HEK293T (cell line): ENCODE measurements at regions not wholly inside any gene's neighbourhood (a gene's known extent, or its start where the extent isn't known, plus 50 kb on each side); places are given as distances from the start of the nearest gene placed in this dataset.

Experiments used
- CTCF ChIA-PET: fragments of 350-600 bp; formaldehyde crosslinking; extraction: SDS; loops from one replicate; lab custom pipeline; 2021; ENCODE audit warnings: antibody characterized with exemption, inconsistent platforms; lab: Yijun Ruan, JAX
- POLR2A ChIA-PET: fragments of 350-600 bp; formaldehyde crosslinking; extraction: SDS; loops from one replicate; lab custom pipeline; 2020; ENCODE audit warnings: antibody characterized with exemption, inconsistent platforms; lab: Yijun Ruan, JAX
- DNase-seq: peaks from one replicate; pipeline ENCODE4 v3.0.0; 2012; ENCODE audit warnings: mixed read lengths; ENCODE audit errors: extremely low spot score
- ARNT ChIP-seq: fragments of 450-650 bp; IDR thresholded peaks from 2 replicates; pipeline ENCODE4 v1.6.1; 2017; ENCODE audit warnings: mild to moderate bottlenecking
- BHLHE40 ChIP-seq: fragments of 450-650 bp; IDR thresholded peaks from 2 replicates; pipeline ENCODE4 v1.6.1; 2016; ENCODE audit warnings: mild to moderate bottlenecking, moderate library complexity, borderline replicate concordance
- CTBP1 ChIP-seq: fragments of 450-650 bp; IDR thresholded peaks from 2 replicates; pipeline ENCODE4 v1.6.1; 2016; ENCODE audit warnings: borderline replicate concordance
- ELF4 ChIP-seq: fragments of 450-650 bp; IDR thresholded peaks from 2 replicates; pipeline ENCODE4 v1.6.1; 2017; ENCODE audit warnings: antibody characterized with exemption
- FOXA1 ChIP-seq: fragments of 450-650 bp; IDR thresholded peaks from 2 replicates; pipeline ENCODE4 v1.6.1; 2016; ENCODE audit warnings: mild to moderate bottlenecking
- FOXK2 ChIP-seq: fragments of 450-650 bp; IDR thresholded peaks from 2 replicates; pipeline ENCODE4 v1.6.1; 2016; ENCODE audit warnings: mild to moderate bottlenecking
- FOXM1 ChIP-seq: fragments of 450-650 bp; IDR thresholded peaks from 2 replicates; pipeline ENCODE4 v1.6.1; 2017; ENCODE audit warnings: mild to moderate bottlenecking, borderline replicate concordance
- HDGF ChIP-seq: fragments of 450-650 bp; IDR thresholded peaks from 2 replicates; pipeline ENCODE4 v1.6.1; 2017; ENCODE audit warnings: antibody characterized with exemption, borderline replicate concordance
- L3MBTL2 ChIP-seq: fragments of 450-650 bp; conservative IDR thresholded peaks from 2 replicates; pipeline ENCODE4 v1.6.1; 2016; ENCODE audit warnings: mild to moderate bottlenecking
- LEF1 ChIP-seq: fragments of 450-650 bp; IDR thresholded peaks from 2 replicates; pipeline ENCODE4 v1.6.1; 2017; ENCODE audit warnings: mild to moderate bottlenecking, borderline replicate concordance
- NFRKB ChIP-seq: fragments of 450-650 bp; IDR thresholded peaks from 2 replicates; pipeline ENCODE4 v1.6.1; 2016; ENCODE audit warnings: mild to moderate bottlenecking, moderate library complexity
- PKNOX1 ChIP-seq: fragments of 450-650 bp; IDR thresholded peaks from 2 replicates; pipeline ENCODE4 v1.6.1; 2016
- SP1 ChIP-seq: fragments of 450-650 bp; IDR thresholded peaks from 2 replicates; pipeline ENCODE4 v1.6.1; 2017
- SUZ12 ChIP-seq: fragments of 450-650 bp; IDR thresholded peaks from 2 replicates; pipeline ENCODE4 v1.6.1; 2016; ENCODE audit warnings: mild to moderate bottlenecking
- TARDBP ChIP-seq: fragments of 450-650 bp; IDR thresholded peaks from 2 replicates; pipeline ENCODE4 v1.6.1; 2016
- ZNF384 ChIP-seq: fragments of 450-650 bp; IDR thresholded peaks from 2 replicates; pipeline ENCODE4 v1.6.1; 2016

DNA sequence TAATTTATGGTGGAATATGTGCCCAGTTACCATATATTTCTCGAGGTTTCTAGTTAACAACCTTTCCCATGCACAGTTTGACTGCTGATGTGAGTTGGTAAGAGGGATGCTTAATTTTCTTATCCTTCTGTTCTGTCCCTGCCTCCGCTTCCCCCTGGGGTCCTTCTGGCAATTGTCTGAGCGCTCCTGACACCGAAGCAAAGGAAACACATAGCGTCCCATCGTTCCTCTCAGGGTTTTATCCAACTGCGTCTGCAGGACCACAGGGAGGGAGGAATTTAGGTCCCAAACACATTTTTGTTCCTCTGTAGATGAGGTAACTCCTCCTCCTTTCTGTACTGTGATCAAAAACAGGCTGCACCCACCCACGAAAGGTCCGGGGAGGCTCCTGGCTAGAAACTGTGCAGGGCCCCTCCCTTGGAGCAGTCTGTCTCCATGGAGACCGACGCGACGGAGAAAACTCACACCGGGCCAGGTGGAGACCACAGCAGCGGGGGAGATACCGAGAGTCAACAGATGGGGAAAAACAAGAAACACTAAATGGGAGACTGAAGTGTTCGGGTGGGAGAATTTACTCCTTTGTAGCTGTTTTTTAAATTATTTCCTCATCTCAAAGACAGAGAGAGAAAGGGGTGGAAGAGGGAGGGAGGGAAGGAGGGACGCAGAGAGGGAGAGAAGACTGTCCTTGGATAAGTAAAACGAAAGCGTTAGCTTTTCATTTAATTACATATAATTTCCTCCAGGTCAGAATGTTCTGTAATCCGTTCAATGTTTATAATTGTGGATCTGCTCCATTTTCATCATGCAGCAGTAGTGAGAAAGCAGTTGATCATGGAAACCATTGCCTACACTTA lies 191.8 kb upstream of the NBEA start:
- no peak for DNase-seq

DNA sequence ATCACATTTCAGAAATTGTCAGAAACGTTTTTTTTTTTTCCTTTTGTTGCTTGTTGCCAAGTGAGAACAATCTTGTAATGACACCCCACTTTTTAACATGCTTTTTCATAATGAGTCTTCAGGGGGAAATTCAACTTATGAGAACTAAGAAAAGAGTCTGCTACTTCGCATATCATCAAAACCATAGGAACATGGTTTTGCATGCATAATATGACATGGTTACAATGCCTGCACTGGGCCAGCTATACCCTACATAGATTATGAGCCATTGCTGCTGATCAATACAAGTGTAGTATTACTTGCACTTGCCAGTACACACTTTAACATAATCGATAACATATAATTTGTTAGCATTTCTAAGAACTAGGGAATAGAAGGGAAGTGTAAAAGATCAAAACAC lies 191.0 kb upstream of the NBEA start:
- POLR2A ChIA-PET, result no interaction called here
- no peak for TF ChIP-seq SUZ12
- TF ChIP-seq ZNF384, result no peak
- TF ChIP-seq NFRKB, result no peak
- TF ChIP-seq CTBP1, result no peak
- no peak for TF ChIP-seq TARDBP
- no peak for TF ChIP-seq SP1
- TF ChIP-seq FOXM1, result no peak
- TF ChIP-seq BHLHE40, result no peak
- no peak for TF ChIP-seq LEF1
- TF ChIP-seq L3MBTL2, result no peak
- CTCF ChIA-PET, result no interaction called here
- no peak for DNase-seq

More for the DNA sequence above, 191.8 kb upstream of the NBEA start:
- TF ChIP-seq SUZ12 (no peak), FOXM1 (no peak), ELF4 (no peak), FOXA1 (no peak), BHLHE40 (no peak), CTBP1 (no peak), ARNT (no peak), SP1 (no peak), NFRKB (no peak), TARDBP (no peak)
- CTCF ChIA-PET, result no interaction called here
- POLR2A ChIA-PET, result no interaction called here

DNA sequence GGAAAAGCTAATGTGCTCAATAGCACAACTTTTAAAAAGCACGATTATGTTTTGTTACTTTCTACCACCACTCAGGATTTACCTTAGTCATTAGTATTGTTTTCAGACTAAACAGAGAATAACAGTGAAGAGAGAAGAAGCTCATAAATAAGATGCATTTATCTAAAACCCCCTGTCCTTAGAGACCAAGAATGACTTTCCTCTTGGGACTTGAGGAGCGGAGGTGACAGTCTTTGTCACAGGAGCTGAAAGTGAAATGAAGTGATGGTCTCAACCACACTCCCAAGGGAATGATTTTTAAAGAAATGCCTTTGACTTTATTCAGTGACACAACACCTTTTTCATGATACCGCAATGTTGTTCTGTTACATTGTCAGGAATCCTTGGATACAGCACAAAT lies 190.6 kb upstream of the NBEA start:
- no peak for DNase-seq
- ChIA-PET CTCF (no interaction called here), POLR2A (no interaction called here)
- no peak for TF ChIP-seq SP1
- TF ChIP-seq HDGF, result no peak
- no peak for TF ChIP-seq L3MBTL2
- TF ChIP-seq NFRKB, result no peak
- TF ChIP-seq ARNT, result no peak
- TF ChIP-seq LEF1, result no peak
- TF ChIP-seq PKNOX1, result no peak
- no peak for TF ChIP-seq SUZ12
- no peak for TF ChIP-seq ZNF384
- no peak for TF ChIP-seq TARDBP
- TF ChIP-seq ELF4, result no peak
- no peak for TF ChIP-seq FOXA1
- no peak for TF ChIP-seq BHLHE40
- TF ChIP-seq FOXM1, result no peak
- no peak for TF ChIP-seq FOXK2

- ChIA-PET CTCF (no interaction called here), POLR2A (no interaction called here)
- DNase-seq, result no peak
- TF ChIP-seq FOXM1 (no peak), ZNF384 (no peak), BHLHE40 (no peak), PKNOX1 (no peak)
Measured at GRCh38 chr13:34752283-34752960, 189.6 kb upstream of the NBEA start.

DNA sequence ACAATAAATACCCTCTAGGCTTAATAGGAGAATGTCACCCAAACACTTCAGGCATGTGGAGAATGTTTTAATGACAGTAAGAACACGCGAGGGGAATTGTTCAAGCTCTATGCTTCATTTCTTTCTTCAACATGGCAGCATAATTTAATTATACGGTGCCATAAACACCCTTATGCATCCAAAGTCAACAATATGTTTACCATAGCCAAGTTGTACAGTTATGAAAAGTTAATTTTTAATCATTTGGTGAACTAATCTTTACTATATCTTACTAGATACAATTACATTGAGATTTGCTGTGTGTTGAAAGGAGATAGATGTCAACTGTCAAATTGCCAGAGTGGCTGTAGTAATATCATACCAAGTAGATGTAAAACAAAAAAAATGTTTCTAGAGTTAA lies 185.9 kb upstream of the NBEA start:
- no peak for DNase-seq
- POLR2A ChIA-PET, result no interaction called here
- CTCF ChIA-PET, result no interaction called here
- no peak for TF ChIP-seq ELF4
- TF ChIP-seq NFRKB, result no peak
- no peak for TF ChIP-seq SUZ12
- no peak for TF ChIP-seq TARDBP
- TF ChIP-seq HDGF, result no peak
- TF ChIP-seq SP1, result no peak
- no peak for TF ChIP-seq CTBP1
- no peak for TF ChIP-seq ARNT
- TF ChIP-seq FOXA1, result no peak
- no peak for TF ChIP-seq L3MBTL2
- TF ChIP-seq FOXM1, result no peak
- no peak for TF ChIP-seq ZNF384

DNA sequence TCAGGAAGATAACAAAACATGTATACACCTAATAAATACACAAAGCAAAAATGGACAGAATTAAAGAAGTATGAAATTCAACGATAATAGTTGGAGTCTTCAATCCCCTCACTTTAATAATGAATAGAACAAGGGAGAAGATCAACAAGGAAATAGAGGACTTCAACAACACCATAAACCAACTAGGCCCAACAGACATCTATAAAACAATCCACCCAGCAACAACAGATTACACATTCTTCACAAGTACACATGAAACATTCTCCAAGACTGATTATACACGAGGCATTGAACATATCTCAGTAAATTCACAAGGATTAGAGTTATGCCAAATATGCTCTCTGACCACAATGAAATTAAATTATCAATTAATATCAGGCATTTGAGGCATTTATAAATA lies 185.5 kb upstream of the NBEA start:
- ChIA-PET POLR2A (no interaction called here), CTCF (no interaction called here)
- TF ChIP-seq PKNOX1 (no peak), FOXM1 (no peak), L3MBTL2 (no peak), CTBP1 (no peak), ZNF384 (no peak), NFRKB (no peak), SP1 (no peak), TARDBP (no peak), ELF4 (no peak), ARNT (no peak), FOXA1 (no peak), SUZ12 (no peak), LEF1 (no peak), HDGF (no peak), BHLHE40 (no peak)
- no peak for DNase-seq
